ENCODE measurements at regions not wholly inside any gene's neighbourhood (a gene's known extent, or its start where the extent isn't known, plus 50 kb on each side); places are given as distances from the start of the nearest gene placed in this dataset.

- no peak for TF ChIP-seq CTCF (IDR thresholded peaks at IDR 0.05)
- TF ChIP-seq POLR2A (IDR thresholded peaks at IDR 0.05) = no peak
These were observed 326.1 kb downstream of the ZNF621 start for GRCh38 chr3:40850861-40851260.
